HG02588 (cell line): ENCODE measurements at regions not wholly inside any gene's neighbourhood (a gene's known extent, or its start where the extent isn't known, plus 50 kb on each side); places are given as distances from the start of the nearest gene placed in this dataset.
A peak's percentile ranks its signal among the peaks of the same experiment; 100 is the strongest.
"Not testable (repeated sequence)": the region's sequence is repeated elsewhere in the genome, so short reads cannot be mapped to it uniquely, and the experiment has no call there.

ENCODE experiments used
- ATAC-seq: cut with Tn5 transposase; IDR thresholded peaks from one replicate; pipeline ENCODE4 v1.9.1; 2021; ENCODE audit warnings: mild to moderate bottlenecking, moderate library complexity; ENCODE audit not compliant: unreplicated experiment

DNA sequence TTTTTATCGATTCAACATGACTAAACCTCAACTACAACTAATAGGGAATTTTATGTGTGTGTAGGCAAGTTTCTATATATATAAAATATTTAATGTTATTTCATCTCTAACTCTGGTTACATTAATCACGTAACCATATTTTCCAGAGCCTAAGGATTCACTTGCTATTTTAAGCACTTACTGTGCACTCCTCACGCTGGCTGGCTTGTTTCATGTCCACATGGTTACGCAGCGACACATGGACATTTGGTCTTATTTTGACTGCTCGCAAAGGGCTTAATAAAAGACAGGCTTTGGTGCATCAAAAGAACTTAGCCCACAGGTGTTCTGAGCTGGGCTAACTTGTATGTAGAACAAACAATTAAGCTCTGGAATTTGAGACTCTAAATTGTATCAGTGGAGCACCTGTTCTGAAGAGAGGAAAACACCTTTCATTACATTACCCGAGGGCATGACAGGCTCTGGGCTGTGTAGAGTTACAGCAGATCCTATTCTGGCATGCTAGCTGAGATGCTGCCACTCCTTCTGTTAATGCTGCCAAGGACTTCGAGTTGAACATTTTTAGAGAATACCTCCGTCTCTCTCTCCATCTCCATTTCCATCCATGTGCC, 130.0 kb upstream of the NR2F2 start:
- no peak for ATAC-seq

DNA sequence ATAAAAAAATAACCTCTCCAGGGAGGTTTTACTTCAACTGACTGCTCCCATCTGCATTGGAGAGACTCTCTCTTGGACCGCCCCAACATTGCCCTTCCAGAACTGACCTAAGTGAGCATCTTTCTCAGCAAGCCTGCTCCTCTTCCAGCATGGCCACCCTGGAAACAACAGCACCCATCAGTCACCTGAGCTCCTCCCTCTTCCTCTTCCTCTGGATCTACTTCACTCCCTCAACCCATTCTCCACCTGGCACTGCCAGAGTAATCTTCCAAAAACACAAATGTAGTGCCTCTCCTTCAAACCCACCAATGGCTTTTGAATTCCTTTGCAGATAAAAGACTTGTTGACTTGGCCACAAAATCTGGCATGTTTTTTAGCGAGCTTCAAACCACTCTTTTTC, 128.8 kb upstream of the NR2F2 start:
- no peak for ATAC-seq

DNA sequence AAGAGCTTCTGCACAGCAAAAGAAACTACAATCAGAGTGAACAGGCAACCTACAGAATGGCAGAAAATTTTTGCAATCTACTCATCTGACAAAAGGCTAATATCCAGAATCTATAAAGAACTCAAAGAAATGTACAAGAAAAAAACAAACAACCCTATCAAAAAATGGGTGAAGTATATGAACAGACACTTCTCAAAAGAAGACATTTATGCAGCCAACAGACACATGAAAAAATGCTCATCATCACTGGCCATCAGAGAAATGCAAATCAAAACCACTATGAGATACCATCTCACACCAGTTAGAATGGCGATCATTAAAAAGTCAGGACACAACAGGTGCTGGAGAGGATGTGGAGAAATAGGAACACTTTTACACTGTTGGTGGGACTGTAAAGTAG, 124.9 kb upstream of the NR2F2 start:
- not testable (repeated sequence) for ATAC-seq

DNA sequence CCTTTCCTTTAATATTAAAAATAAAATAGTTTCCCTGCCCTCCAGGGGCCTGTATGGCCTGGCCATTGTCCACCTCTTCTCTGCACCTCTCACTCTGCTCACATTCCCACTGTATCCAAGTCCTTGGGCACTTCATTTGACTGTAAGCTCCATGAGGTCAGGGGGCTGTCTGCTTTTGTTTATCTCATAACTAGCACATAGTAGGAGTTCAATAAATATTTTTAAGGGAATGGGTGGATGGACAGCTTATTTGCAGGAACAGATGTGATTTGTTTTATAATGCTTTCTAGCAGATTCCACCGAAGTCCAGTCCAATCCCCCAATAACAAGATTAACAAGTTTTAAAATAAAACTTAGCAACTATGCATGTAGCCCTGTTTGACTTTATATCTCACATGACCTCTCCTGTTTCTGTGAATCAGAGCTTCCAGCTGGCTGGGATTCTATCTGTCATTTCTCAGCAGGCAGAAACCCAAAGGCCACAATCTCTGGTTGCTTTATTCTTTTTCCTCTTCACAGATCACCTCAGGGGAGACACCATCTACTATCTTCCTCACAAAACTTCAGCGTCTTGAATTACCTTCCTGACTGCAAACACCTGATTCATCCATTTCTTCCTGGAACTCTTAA, 123.0 kb upstream of the NR2F2 start:
- no peak for ATAC-seq

DNA sequence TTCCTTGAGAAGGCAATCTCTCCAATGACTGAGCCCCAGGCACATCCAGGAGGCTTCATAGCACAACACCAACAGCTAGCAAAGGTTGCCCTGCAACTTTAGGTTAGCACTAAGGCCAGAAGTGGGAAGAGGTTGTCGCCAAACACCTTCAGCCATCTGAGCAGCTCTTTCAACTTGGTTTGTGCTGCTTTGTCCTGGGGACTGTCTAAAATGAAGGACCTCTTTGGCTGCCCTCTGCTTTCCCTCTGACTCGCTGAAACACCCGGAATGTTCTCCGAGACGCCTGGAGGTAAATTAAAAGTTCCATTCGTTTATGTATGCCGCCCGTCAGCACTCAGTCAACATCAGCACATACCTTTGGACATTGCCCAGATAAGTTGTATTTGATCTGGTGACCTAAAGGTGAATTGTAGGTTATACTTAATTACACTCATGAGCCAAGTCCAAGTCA, 121.2 kb upstream of the NR2F2 start:
- ATAC-seq, result no peak

DNA sequence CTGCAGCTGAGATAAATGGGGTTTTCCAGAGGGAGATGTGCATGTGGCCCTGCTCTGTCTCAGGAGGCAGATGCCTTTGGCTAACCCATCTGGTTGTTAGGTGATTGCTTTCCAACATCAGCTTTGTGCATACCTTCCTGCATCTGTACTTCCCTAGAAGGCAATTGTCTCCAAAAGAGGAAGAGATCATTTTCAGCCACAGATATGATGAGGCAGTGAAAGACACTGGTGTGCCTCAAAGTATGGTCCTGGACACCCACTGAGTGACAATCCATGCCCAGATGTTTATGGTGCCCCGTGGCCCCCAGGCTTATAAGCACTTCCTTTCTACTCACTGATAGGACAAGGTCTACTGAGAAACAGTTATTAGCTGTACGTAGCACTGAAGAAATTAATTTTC, 117.5 kb upstream of the NR2F2 start:
- ATAC-seq, result no peak

DNA sequence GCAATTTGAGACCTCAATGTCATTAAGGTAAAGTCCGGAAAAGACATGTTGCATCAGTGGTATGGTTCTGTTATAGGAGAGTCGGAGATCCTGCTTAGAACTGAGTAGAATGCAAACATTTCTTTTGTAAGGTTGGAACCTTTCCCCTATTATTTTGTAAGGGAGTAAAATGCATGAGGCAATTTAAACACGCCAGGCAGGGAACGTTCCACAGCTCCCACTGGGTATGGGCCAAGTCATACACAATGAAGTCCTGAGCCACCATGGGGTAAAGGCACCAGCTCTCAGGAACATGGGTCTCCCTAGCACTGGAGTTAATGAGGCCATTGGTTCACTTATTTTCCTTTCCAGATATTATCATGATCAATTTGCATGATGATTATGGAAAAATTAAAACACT, 116.6 kb upstream of the NR2F2 start:
- no peak for ATAC-seq

DNA sequence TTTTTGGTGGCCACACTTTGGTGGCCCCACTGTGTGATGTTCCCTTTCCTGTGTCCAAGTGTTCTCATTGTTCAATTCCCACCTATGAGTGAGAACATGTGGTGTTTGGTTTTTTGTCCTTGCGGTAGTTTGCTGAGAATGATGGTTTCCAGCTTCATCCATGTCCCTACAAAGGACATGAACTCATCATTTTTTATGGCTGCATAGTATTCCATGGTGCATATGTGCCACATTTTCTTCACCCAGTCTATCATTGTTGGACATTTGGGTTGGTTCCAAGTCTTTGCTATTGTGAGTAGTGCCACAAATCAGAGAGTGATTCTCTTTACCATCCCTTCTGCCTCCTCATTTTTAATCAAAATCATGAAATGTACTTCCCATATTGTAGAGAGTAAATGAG, 114.0 kb upstream of the NR2F2 start:
- not testable (repeated sequence) for ATAC-seq

DNA sequence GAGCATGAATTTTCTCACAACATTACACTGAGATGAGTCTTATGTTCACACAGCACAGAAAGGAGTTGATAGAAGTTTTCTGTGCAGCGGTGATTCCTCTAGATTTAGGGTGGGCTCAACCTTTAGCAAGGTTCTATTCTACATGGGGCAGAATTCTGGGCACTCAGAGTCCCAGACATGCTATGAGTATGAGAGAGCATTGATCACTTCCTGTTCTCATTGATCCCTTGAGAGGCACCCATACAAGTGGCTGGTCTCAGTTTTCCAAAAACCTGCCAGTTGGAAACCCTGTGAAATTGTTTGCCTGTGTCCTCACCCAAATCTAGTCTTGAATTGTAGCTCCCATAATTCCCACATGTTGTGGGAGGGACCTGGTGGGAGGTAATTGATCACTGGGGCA, 112.5 kb upstream of the NR2F2 start:
- no peak for ATAC-seq

DNA sequence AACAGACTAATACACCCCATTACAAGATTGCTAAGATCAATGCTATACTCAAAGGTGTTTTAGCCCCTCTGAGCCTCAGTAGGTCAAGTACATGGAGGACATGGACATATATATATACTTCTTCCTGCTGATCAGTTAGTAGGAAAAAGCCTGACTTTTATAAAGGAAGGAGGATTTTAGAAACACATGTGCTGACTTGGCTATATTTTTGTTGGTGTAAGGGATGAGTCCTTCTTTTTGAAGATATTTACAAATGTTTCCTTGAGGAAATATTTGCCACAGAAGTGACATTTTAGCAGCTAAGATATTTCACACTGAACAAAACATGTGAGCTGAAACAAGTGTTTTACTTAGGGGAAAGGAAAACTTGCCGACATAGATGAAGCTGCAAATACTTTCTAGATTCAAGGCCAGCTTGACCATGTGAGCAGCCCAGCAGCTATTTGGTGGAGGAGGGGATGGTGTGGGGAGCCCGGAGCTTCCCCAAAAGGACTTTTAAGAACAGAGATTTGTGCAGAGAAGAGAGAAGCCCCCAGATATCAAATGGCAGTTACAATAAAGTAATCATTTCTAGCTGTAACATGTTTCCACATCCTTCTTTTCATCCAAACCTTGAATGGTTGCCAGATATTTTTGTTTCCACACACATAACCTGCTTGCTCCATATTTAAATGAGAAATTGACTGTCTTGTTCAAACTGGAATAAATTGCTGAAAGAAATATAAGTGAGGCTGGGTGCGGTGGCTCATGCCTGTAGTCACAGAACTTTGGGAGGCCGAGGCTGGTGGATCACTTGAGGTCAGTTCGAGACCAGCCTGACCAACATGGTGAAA, 111.7 kb upstream of the NR2F2 start:
- no peak for ATAC-seq

DNA sequence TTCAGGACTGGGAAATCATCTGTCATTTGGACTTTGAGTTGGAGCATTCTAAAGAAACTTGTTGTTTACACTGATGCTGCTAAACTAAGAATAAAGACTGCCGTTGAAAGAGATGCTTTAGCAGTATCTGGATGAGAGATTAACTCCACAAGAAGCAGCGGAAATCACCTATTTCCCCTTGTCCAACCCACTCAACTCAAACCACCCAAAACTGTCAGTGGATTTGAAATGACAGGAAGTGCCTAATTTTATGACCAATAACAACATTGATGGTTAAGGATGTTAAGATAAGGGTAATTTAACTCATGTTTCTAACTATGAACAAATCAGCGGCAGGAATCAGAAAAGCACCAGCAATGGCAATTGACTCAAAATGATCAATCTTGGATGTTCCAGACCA, 110.8 kb upstream of the NR2F2 start:
- no peak for ATAC-seq

DNA sequence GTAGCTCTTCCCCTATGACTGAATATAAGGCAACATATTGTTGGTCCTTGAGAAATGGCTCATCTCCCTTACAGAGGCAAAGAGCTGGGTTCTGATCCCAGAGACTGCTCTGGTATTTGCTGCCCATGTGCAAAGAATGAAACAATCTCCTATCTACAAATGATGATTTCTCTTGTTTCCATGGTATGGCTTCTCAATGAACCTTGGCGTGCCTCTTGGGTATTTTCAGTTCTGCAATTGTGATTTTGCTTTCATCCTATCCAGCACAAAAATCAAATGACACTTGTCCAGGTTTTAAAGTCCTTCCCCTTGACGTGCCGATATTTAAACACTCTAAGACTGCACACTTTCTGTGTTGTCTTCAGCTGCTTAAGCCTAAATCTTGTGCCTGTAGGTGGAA, 109.8 kb upstream of the NR2F2 start:
- ATAC-seq, result no peak

DNA sequence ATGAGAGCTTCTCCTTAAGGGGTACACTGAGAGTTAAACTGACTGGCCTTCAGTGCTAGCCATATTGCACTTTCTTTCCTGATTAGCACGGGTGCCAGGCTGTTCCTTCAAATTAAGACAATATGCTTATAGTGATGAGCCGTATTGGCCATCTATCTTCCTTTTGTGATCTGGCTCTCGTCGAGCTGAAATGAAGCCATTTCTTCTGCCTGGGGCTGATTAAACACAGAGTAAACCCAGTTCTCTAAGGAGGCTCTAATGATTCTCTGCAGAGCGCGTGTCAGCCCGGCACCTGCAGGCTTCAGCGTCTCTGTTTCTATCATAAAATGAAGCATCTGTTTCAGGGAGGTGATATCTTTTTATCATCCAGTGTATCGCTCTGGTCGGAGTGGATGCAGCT, 107.5 kb upstream of the NR2F2 start:
- ATAC-seq, result no peak

DNA sequence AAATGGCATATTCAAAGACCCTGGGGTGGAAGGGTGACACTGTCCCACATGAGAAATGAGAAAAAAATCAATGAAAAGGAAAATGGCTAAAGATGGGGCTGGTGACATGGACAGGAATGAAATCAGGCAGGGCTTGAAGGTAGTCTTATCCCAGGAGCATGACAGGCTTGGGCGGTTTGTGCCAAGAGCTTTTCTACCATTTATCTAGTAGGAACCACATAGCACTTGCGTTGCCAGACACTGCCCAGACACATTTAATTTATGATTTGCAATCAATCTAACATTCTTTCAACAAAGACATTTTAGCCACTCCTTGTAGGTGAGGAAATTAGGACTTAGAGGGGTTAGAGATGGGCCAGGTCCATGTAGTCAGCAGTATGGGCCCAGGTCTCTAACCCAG, 106.6 kb upstream of the NR2F2 start:
- ATAC-seq, result no peak

DNA sequence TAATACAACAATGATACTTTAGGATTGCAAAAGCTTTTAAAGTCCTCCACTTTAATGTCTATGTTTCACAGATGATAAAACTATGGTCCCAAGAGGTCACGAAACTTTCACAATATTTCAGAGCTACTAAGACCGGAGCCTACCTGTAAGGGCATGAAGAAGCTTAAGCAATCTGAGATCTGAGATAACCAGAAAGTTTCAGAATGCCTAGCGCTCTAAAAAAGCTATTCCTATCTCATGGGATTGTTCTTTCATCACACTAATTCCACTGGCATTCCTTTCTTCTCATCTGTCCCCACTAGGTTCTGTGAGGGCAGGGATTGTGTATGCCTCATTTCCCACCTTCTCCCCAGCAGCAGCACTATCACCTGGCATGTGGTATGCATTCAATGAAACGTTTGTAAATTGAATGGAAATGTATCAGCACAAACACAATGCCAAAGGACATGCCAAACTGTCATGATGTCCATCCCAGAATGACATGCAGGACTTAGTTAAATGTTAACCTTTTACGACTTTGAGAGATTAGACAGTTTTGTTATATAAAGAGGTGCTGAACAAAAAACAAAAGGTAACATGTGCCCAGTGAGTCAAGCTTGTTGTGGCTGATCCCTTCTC, 104.7 kb upstream of the NR2F2 start:
- no peak for ATAC-seq

DNA sequence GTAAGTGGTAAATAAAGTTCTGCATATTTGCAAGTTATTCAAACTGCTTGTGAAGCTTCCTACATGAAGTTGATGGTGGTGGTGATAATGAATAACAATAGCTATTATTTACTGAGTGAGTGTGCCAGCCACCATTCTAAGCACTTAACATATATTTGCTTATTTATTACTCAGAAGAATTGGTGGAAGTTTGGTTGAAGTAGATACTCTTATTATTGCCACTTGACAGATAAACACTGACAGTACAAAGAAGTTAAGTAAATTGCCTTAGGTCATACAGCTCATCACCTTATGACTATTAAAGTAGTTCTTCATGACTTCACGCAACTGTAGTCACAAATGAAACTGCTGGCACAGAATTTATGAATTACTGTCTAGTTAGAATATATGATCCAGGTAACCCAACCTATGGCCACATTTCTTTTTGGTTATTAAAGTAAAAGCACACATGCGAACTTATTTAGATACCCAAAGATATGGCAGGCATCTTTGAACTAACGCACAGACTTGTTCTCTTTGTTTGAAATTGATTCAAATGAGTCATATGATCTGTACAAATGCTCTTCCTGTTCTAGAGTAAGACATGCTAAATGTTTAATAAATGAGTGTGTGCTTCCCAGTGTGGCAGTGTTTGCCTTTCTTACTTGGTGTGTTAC, 99.8 kb upstream of the NR2F2 start:
- no peak for ATAC-seq

DNA sequence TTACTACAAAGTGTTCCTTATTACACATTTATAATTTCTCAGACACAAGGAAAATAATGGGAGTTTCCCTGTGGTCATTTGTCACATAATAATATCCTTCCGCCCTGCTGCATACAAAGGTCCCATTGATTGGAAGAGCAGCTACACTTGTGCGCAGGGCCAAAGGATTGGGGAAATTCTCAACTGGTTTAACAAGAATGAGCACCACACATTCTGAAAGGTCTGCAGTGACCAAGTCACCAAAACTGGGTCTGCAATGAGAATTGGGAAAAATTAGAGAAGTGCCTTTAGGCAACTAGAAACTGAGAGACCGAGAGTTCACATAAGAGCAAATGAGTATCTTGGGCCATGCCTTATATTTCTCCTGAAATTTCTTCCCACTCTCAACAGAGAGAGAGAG, 98.2 kb upstream of the NR2F2 start:
- ATAC-seq, result no peak

DNA sequence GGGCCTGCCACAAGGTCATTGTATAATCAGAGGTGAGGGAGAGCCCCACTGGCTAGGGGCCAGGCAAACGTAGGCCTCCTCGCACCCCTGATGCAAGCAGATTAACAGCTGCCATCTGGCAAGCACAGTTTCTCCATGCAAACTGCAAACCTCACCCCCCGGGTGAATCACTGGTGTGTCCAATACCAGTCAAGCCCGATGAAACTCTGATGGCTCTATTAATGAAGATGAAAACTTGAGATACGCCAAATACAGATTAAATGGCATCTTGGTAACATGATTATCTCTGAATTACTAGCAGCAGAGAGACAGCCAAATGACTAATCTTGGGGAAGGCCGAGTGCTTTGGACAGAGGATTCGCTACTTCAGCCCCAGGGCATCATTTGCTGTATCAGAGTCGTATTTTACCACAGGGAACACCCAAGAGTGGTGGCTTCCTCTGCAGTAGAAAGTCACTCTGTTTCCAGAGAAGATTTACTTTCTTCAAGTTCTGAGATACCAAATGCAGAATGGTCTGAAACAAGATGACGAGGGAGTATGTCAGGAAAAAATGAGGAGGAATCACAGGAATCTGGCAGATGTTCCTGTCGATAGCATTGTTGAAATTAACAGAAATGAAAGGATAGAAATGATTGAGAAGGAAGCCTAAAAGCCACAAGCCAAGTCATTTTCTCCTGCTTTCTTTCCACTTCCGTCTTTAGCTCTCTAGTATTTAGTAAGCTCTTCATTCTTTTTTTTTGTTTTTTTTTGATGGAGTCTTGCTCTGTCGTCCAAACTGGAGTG, 96.2 kb upstream of the NR2F2 start:
- ATAC-seq, result peak; percentile 48

DNA sequence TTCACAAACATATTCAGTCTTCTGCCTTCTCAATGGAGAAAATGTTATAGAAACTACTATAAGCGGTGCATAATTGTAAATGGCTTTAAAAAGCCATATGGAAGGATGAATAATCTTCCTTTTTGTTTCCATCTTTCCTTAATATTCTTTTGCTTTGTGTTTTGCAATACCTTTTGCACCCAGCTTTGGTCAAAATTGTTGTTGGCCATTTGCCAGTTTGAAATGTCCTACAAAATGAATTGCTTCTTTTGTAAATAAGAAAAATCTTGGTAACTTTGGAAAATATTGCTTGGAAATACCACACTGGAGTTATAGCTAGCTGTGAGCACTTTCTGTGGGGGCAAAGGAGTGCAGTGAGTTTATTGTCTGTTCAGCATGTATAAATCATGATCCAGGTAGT, 93.5 kb upstream of the NR2F2 start:
- no peak for ATAC-seq

DNA sequence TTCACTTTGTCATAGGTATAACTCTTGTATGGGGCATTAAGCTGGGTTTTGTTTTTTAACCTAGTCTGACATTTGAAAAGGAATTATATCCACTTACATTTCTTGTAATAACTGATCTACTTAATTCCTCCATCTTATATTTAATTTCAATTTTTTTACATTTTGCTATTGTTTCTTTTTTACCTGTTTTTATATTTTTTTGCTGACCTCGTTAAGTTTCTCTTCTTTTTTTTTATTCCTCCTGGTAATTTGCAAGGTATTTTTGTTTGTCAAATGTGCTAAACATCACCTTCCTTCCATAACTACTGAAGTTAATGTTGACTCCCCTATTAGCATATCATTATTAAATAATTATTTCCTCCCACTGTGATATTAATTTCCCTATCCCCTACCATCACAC, 87.7 kb upstream of the NR2F2 start:
- ATAC-seq, result no peak
